Peyer's patch (tissue), 4 donors: ENCODE measurements at regions not wholly inside any gene's neighbourhood (a gene's known extent, or its start where the extent isn't known, plus 50 kb on each side); places are given as distances from the start of the nearest gene placed in this dataset.

Experiments used
- POLR2A ChIP-seq, 2 donors: fragments of 450-650 bp; IDR thresholded peaks; one replicate each; pipeline ENCODE4 v1.5.1; 2017; ENCODE audit warnings: antibody characterized with exemption in 2 of 2, mild to moderate bottlenecking in 2 of 2, moderate library complexity in 2 of 2
- TF ChIP-seq, protein P1 (sequence below), 6 experiments: fragments of 450-650 bp in 4 of 6; fragments of 200-600 bp in 2 of 6; sonication (generic) in 1 of 6; IDR thresholded peaks; one replicate each; pipeline ENCODE4 v1.5.1; 2017 to 2019; ENCODE audit warnings: antibody characterized with exemption in 6 of 6, mild to moderate bottlenecking in 3 of 6, moderate library complexity in 1 of 6

DNA sequence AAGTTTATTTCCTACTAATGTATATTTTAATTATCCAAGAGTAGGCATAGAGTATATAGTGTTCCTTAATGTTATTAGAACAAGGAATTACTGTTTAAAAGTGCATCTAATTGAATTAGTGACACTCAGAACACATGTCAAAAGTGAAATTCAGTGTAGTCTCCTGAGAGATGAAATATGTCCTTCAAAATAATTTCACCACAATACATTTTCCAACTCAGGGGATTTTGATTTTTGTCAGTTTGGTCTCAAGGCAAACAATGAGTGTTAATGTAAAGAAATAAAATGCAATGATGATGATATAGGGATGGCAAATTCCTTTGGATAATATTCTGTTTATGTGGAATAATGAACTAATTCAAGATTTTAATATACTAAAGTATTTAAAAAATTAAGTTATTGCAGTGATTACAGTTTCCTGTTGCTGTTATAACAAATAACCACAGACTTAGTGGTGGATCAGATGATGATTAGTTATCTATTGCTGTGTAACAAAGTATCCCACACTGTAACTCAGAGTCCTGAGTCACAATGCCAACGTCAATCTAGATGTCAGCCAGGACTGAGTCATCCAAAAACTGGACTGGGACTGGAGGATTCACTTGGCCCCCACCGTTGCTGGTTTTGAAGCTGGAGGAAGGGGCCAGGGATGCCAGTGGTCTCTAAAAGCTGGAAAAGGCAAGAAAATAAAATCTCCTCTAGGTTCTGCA lies 148.0 kb upstream of the SLC7A11 start:
- TF ChIP-seq, protein P1, sequence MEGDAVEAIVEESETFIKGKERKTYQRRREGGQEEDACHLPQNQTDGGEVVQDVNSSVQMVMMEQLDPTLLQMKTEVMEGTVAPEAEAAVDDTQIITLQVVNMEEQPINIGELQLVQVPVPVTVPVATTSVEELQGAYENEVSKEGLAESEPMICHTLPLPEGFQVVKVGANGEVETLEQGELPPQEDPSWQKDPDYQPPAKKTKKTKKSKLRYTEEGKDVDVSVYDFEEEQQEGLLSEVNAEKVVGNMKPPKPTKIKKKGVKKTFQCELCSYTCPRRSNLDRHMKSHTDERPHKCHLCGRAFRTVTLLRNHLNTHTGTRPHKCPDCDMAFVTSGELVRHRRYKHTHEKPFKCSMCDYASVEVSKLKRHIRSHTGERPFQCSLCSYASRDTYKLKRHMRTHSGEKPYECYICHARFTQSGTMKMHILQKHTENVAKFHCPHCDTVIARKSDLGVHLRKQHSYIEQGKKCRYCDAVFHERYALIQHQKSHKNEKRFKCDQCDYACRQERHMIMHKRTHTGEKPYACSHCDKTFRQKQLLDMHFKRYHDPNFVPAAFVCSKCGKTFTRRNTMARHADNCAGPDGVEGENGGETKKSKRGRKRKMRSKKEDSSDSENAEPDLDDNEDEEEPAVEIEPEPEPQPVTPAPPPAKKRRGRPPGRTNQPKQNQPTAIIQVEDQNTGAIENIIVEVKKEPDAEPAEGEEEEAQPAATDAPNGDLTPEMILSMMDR (IDR thresholded peaks at IDR 0.05): no peak
- no peak for TF ChIP-seq POLR2A (IDR thresholded peaks at IDR 0.05)
